ENCODE measurements at regions not wholly inside any gene's neighbourhood (a gene's known extent, or its start where the extent isn't known, plus 50 kb on each side); places are given as distances from the start of the nearest gene placed in this dataset.

DNA sequence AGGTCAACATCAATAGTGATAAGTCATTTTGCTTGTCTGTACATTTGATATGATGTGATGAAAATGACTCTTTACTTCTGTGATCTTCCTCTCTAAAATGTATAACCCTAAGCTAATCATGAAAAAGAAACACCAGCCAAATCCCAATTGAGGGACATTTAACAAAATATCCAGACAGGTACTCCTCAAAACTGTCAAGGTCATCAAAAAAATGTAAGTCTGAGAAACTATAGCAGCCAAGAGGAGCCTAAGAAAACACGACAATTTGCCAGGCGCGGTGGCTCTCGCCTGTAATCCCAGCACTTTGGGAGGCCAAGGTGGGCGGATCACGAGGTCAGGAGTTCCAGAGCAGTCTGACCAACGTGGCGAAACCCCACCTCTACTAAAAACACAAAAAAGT lies 708.5 kb upstream of the ID4 start:
- peaks cover 3% of the 10 kb centered on the region for H3K27me3 Mint-ChIP-seq (ENCODE audit: low read depth)
- peaks cover 11% of the 10 kb centered on the region for H3K9me3 Mint-ChIP-seq
- TF ChIP-seq, protein P1, sequence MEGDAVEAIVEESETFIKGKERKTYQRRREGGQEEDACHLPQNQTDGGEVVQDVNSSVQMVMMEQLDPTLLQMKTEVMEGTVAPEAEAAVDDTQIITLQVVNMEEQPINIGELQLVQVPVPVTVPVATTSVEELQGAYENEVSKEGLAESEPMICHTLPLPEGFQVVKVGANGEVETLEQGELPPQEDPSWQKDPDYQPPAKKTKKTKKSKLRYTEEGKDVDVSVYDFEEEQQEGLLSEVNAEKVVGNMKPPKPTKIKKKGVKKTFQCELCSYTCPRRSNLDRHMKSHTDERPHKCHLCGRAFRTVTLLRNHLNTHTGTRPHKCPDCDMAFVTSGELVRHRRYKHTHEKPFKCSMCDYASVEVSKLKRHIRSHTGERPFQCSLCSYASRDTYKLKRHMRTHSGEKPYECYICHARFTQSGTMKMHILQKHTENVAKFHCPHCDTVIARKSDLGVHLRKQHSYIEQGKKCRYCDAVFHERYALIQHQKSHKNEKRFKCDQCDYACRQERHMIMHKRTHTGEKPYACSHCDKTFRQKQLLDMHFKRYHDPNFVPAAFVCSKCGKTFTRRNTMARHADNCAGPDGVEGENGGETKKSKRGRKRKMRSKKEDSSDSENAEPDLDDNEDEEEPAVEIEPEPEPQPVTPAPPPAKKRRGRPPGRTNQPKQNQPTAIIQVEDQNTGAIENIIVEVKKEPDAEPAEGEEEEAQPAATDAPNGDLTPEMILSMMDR (IDR thresholded peaks at IDR 0.05; ENCODE audit: unreplicated experiment in 3 of 3) = no peak
- H3K4me1 Mint-ChIP-seq = no peaks in the 10 kb centered on the region
- H3K4me3 Mint-ChIP-seq = no peak overlapping the region
- H3K36me3 Mint-ChIP-seq (ENCODE audit: low read depth) = no peaks in the 10 kb centered on the region
- H3K27ac Mint-ChIP-seq = no peak overlapping the region

DNA sequence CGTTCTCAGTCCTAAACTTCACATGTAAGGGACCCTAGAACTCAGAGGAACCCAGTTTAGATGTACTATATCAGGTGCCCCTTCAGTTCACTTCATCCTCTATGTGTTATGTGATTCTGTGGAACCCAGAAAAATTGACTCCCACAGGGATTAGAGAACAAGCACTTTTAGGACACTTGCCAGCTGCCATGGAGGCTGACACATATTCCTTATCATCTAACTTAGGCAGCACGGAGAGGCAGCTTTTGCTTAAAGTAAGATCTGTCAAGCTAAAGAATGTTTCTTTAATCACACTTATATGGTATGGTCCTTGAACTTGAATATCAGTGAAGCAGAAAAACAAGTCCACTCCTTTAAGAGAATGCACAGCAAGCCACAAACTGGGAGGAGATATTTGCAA lies 701.5 kb upstream of the ID4 start:
- TF ChIP-seq, protein P1 (IDR thresholded peaks at IDR 0.05; ENCODE audit: unreplicated experiment in 3 of 3) = no peak
- Mint-ChIP-seq H3K4me1 (no peaks in the 10 kb centered on the region), H3K27ac (no peak overlapping the region)

GRCh38 chr6:19137505-19137904 lies 699.7 kb upstream of the ID4 start:
- no peaks in the 10 kb centered on the region for H3K36me3 Mint-ChIP-seq (ENCODE audit: low read depth)
- TF ChIP-seq, protein P1 (IDR thresholded peaks at IDR 0.05; ENCODE audit: unreplicated experiment in 3 of 3) = no peak
- no peaks in the 10 kb centered on the region for H3K27me3 Mint-ChIP-seq (ENCODE audit: low read depth)
- no peaks in the 10 kb centered on the region for H3K4me1 Mint-ChIP-seq
- H3K4me3 Mint-ChIP-seq = no peak overlapping the region
- no peak overlapping the region for H3K27ac Mint-ChIP-seq
- H3K9me3 Mint-ChIP-seq = peaks cover 4% of the 10 kb centered on the region

More for the DNA sequence above, 701.5 kb upstream of the ID4 start:
- Mint-ChIP-seq H3K9me3 (peaks cover 4% of the 10 kb centered on the region), H3K36me3 (ENCODE audit: low read depth) (no peaks in the 10 kb centered on the region), H3K27me3 (ENCODE audit: low read depth) (no peaks in the 10 kb centered on the region), H3K4me3 (no peak overlapping the region)

DNA sequence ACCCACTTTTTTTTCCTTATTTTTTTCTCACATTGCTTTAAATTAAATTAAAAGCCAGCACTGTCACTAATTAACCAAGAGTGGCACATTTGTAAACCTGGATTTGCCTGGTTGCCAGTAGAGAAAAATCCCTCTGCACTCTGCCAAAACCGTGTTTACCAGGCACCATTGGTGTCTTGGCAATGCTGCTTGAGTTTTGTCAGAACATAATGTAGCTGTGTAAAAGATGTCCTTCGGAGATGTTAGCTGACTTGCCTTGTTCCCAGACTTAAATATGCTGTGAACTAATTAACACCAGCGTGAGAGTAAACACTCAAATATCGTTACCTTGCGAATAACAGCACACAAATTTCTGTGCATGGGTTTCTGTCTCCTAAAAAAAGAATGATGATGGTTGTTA lies 694.9 kb upstream of the ID4 start:
- Mint-ChIP-seq H3K27me3 (ENCODE audit: low read depth) (no peaks in the 10 kb centered on the region), H3K36me3 (ENCODE audit: low read depth) (no peaks in the 10 kb centered on the region), H3K4me1 (no peaks in the 10 kb centered on the region), H3K4me3 (no peak overlapping the region), H3K9me3 (no peaks in the 10 kb centered on the region), H3K27ac (no peak overlapping the region)
- TF ChIP-seq, protein P1 (IDR thresholded peaks at IDR 0.05; ENCODE audit: unreplicated experiment in 3 of 3) = no peak

GRCh38 chr6:19150307-19150706 lies 686.9 kb upstream of the ID4 start:
- Mint-ChIP-seq H3K9me3 (no peaks in the 10 kb centered on the region), H3K27ac (no peak overlapping the region), H3K36me3 (ENCODE audit: low read depth) (no peaks in the 10 kb centered on the region), H3K4me3 (no peak overlapping the region), H3K4me1 (no peaks in the 10 kb centered on the region), H3K27me3 (ENCODE audit: low read depth) (no peaks in the 10 kb centered on the region)
- TF ChIP-seq, protein P1 (IDR thresholded peaks at IDR 0.05; ENCODE audit: unreplicated experiment in 3 of 3) = no peak

DNA sequence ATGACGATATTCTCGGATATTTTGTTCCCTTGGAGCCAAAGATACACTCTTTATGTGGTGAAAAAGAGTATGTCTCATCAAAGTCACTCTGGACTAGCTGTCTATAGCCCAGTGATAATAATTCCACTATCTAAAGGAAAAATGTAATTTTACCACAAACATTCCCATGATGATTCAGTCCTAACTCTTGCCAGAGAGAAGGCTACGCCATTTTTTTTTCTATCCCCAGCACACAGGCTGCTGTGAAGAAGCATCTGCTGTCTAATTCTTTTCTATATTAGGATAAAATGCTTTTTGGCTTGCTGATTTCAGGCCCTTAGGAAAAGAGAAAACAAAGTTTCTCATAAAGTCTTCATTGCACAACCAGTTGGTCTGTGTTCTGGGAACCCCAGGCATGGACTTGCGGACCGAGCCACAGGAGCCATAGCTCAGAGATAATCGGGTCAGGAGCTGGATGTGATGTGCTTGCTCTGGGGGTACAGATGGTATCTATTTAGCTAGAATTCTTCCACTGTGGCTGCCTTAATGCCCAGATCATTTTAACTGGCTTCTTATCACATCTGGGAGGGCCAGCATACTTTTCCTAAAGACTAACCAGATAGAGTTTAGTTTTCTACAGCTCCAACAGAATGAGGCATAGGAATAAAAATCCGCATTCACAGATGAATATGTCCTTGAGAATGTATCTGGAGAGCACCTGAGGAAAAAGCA lies 683.7 kb upstream of the ID4 start:
- Mint-ChIP-seq H3K27me3 (ENCODE audit: low read depth) (no peaks in the 10 kb centered on the region), H3K4me3 (no peak overlapping the region), H3K27ac (peak overlapping the region in 1 of 3 experiments; percentile 52), H3K4me1 (no peaks in the 10 kb centered on the region), H3K9me3 (no peaks in the 10 kb centered on the region), H3K36me3 (ENCODE audit: low read depth) (no peaks in the 10 kb centered on the region)
- TF ChIP-seq, protein P1 (IDR thresholded peaks at IDR 0.05; ENCODE audit: unreplicated experiment in 3 of 3) = no peak

Data from nephron (organoid).